HG03280 (cell line): ENCODE measurements at regions not wholly inside any gene's neighbourhood (a gene's known extent, or its start where the extent isn't known, plus 50 kb on each side); places are given as distances from the start of the nearest gene placed in this dataset.
"Not testable (repeated sequence)": the region's sequence is repeated elsewhere in the genome, so short reads cannot be mapped to it uniquely, and the experiment has no call there.

Experiments
- ATAC-seq: cut with Tn5 transposase; IDR thresholded peaks from one replicate; pipeline ENCODE4 v1.9.1; 2021; ENCODE audit warnings: mild to moderate bottlenecking, moderate library complexity; ENCODE audit not compliant: unreplicated experiment

GRCh38 chrX:117510453-117510852 lies 606.2 kb downstream of the KLHL13 start:
- no peak for ATAC-seq

GRCh38 chrX:117508021-117508420 lies 608.6 kb downstream of the KLHL13 start:
- no peak for ATAC-seq

GRCh38 chrX:117487421-117487820 lies 629.2 kb downstream of the KLHL13 start:
- ATAC-seq: no peak

- ATAC-seq: no peak
Measured at GRCh38 chrX:117483950-117484349, 632.7 kb downstream of the KLHL13 start.

- no peak for ATAC-seq
Measured at GRCh38 chrX:117458243-117458968, 658.2 kb downstream of the KLHL13 start.

GRCh38 chrX:117455787-117456186 lies 660.8 kb downstream of the KLHL13 start:
- no peak for ATAC-seq

GRCh38 chrX:117429501-117429900 lies 687.1 kb downstream of the KLHL13 start:
- ATAC-seq: no peak

- ATAC-seq: no peak
Measured at GRCh38 chrX:117407449-117408150, 709.0 kb downstream of the KLHL13 start.

GRCh38 chrX:117400839-117401238 lies 715.8 kb downstream of the KLHL13 start:
- ATAC-seq: no peak

- no peak for ATAC-seq
Measured at GRCh38 chrX:117400005-117400404, 716.6 kb downstream of the KLHL13 start.

GRCh38 chrX:117397844-117398243 lies 718.8 kb downstream of the KLHL13 start:
- ATAC-seq: no peak

- not testable (repeated sequence) for ATAC-seq
Measured at GRCh38 chrX:117394506-117395070, 722.0 kb downstream of the KLHL13 start.

GRCh38 chrX:117392360-117392759 lies 724.2 kb downstream of the KLHL13 start:
- not testable (repeated sequence) for ATAC-seq

GRCh38 chrX:117376460-117376859 lies 740.1 kb downstream of the KLHL13 start:
- no peak for ATAC-seq

- no peak for ATAC-seq
Measured at GRCh38 chrX:117335209-117335608, 781.4 kb downstream of the KLHL13 start.

- ATAC-seq: no peak
Measured at GRCh38 chrX:117327373-117327772, 789.2 kb downstream of the KLHL13 start.

- no peak for ATAC-seq
Measured at GRCh38 chrX:117325706-117326105, 790.9 kb downstream of the KLHL13 start.

GRCh38 chrX:117305168-117305766 lies 811.3 kb downstream of the KLHL13 start:
- ATAC-seq: no peak

- ATAC-seq: no peak
Measured at GRCh38 chrX:117301086-117301485, 815.5 kb downstream of the KLHL13 start.

- ATAC-seq: no peak
Measured at GRCh38 chrX:117291760-117292159, 824.9 kb downstream of the KLHL13 start.

- ATAC-seq: no peak
Measured at GRCh38 chrX:117274965-117275364, 812.2 kb upstream of the CT83 start.
